HG03439 (cell line): ENCODE measurements at regions not wholly inside any gene's neighbourhood (a gene's known extent, or its start where the extent isn't known, plus 50 kb on each side); places are given as distances from the start of the nearest gene placed in this dataset.
"Not testable (repeated sequence)": the region's sequence is repeated elsewhere in the genome, so short reads cannot be mapped to it uniquely, and the experiment has no call there.

ENCODE experiments used
- ATAC-seq: cut with Tn5 transposase; IDR thresholded peaks from one replicate; pipeline ENCODE4 v1.9.1; 2021; ENCODE audit warnings: mild to moderate bottlenecking, moderate library complexity; ENCODE audit not compliant: unreplicated experiment

GRCh38 chr11:95412074-95412473, 181.1 kb upstream of the SESN3 start:
- no peak for ATAC-seq

GRCh38 chr11:95410707-95411106, 179.7 kb upstream of the SESN3 start:
- not testable (repeated sequence) for ATAC-seq

GRCh38 chr11:95406271-95406670, 175.3 kb upstream of the SESN3 start:
- ATAC-seq: no peak

- no peak for ATAC-seq
Measured at GRCh38 chr11:95404370-95404769, 173.4 kb upstream of the SESN3 start.

- ATAC-seq: no peak
Measured at GRCh38 chr11:95398437-95399112, 167.6 kb upstream of the SESN3 start.

GRCh38 chr11:95392644-95393043, 161.6 kb upstream of the SESN3 start:
- ATAC-seq: no peak

- no peak for ATAC-seq
Measured at GRCh38 chr11:95389427-95389826, 158.4 kb upstream of the SESN3 start.

GRCh38 chr11:95388086-95388485, 157.1 kb upstream of the SESN3 start:
- no peak for ATAC-seq

- no peak for ATAC-seq
Measured at GRCh38 chr11:95387325-95387724, 156.3 kb upstream of the SESN3 start.

GRCh38 chr11:95385577-95385976, 154.6 kb upstream of the SESN3 start:
- ATAC-seq: no peak

- no peak for ATAC-seq
Measured at GRCh38 chr11:95379479-95379878, 148.5 kb upstream of the SESN3 start.

- ATAC-seq: no peak
Measured at GRCh38 chr11:95378789-95379188, 147.8 kb upstream of the SESN3 start.

- no peak for ATAC-seq
Measured at GRCh38 chr11:95378111-95378510, 147.1 kb upstream of the SESN3 start.

GRCh38 chr11:95375886-95376285, 144.9 kb upstream of the SESN3 start:
- no peak for ATAC-seq

- no peak for ATAC-seq
Measured at GRCh38 chr11:95375451-95375850, 144.4 kb upstream of the SESN3 start.

- ATAC-seq: no peak
Measured at GRCh38 chr11:95374105-95374504, 143.1 kb upstream of the SESN3 start.

- no peak for ATAC-seq
Measured at GRCh38 chr11:95373241-95373640, 142.2 kb upstream of the SESN3 start.

GRCh38 chr11:95372097-95372656, 141.2 kb upstream of the SESN3 start:
- no peak for ATAC-seq

GRCh38 chr11:95371153-95371552, 140.2 kb upstream of the SESN3 start:
- ATAC-seq: no peak

GRCh38 chr11:95367726-95368125, 136.7 kb upstream of the SESN3 start:
- no peak for ATAC-seq

GRCh38 chr11:95365348-95365747, 134.3 kb upstream of the SESN3 start:
- ATAC-seq: no peak

GRCh38 chr11:95364324-95365295, 133.6 kb upstream of the SESN3 start:
- no peak for ATAC-seq
